Activated T-helper 17 cell treated with anti-CD3 and anti-CD28 coated beads, Interleukin-2, amount 50 U/mL, for 72 hours (primary cell): ENCODE measurements at regions not wholly inside any gene's neighbourhood (a gene's known extent, or its start where the extent isn't known, plus 50 kb on each side); places are given as distances from the start of the nearest gene placed in this dataset.

Experiments
- ATAC-seq: fragments of 150-1000 bp; cut with Tn5 transposase; replicated peaks from 2 replicates; pipeline ENCODE4 v1.10.0; 2021; ENCODE audit warnings: mild to moderate bottlenecking, moderate library complexity
- H3K27ac Mint-ChIP-seq: one replicate; pipeline ENCODE4 v1.8.0; 2022; ENCODE audit warnings: mixed read lengths
- H3K27me3 Mint-ChIP-seq: one replicate; pipeline ENCODE4 v1.8.0; 2022; ENCODE audit warnings: mixed read lengths
- H3K36me3 Mint-ChIP-seq: one replicate; pipeline ENCODE4 v1.8.0; 2022; ENCODE audit warnings: low read depth, mild to moderate bottlenecking, mixed read lengths
- H3K4me1 Mint-ChIP-seq: one replicate; pipeline ENCODE4 v1.8.0; 2022; ENCODE audit warnings: mixed read lengths
- H3K4me3 Mint-ChIP-seq: one replicate; pipeline ENCODE4 v1.8.0; 2022; ENCODE audit warnings: mild to moderate bottlenecking, mixed read lengths
- H3K9me3 Mint-ChIP-seq: one replicate; pipeline ENCODE4 v1.8.0; 2022; ENCODE audit warnings: mixed read lengths

GRCh38 chr20:61024390-61024789 is 227.7 kb upstream of the CDH4 start:
- H3K4me3 Mint-ChIP-seq: no peak overlapping the region
- H3K27ac Mint-ChIP-seq: no peak overlapping the region
- H3K36me3 Mint-ChIP-seq: no peaks in the 10 kb centered on the region
- H3K27me3 Mint-ChIP-seq: no peaks in the 10 kb centered on the region
- no peaks in the 10 kb centered on the region for H3K9me3 Mint-ChIP-seq
- ATAC-seq: no peak
- no peaks in the 10 kb centered on the region for H3K4me1 Mint-ChIP-seq

- no peaks in the 10 kb centered on the region for H3K4me1 Mint-ChIP-seq
- H3K27me3 Mint-ChIP-seq: no peaks in the 10 kb centered on the region
- no peak overlapping the region for H3K27ac Mint-ChIP-seq
- no peaks in the 10 kb centered on the region for H3K9me3 Mint-ChIP-seq
- H3K36me3 Mint-ChIP-seq: no peaks in the 10 kb centered on the region
- H3K4me3 Mint-ChIP-seq: no peak overlapping the region
- no peak for ATAC-seq
Observed at GRCh38 chr20:61025536-61025935, 226.5 kb upstream of the CDH4 start.

GRCh38 chr20:61026173-61026572 is 225.9 kb upstream of the CDH4 start:
- ATAC-seq: no peak
- no peak overlapping the region for H3K4me3 Mint-ChIP-seq
- no peaks in the 10 kb centered on the region for H3K9me3 Mint-ChIP-seq
- no peaks in the 10 kb centered on the region for H3K4me1 Mint-ChIP-seq
- no peaks in the 10 kb centered on the region for H3K27me3 Mint-ChIP-seq
- H3K27ac Mint-ChIP-seq: no peak overlapping the region
- no peaks in the 10 kb centered on the region for H3K36me3 Mint-ChIP-seq

- H3K27ac Mint-ChIP-seq: no peak overlapping the region
- no peaks in the 10 kb centered on the region for H3K4me1 Mint-ChIP-seq
- H3K27me3 Mint-ChIP-seq: no peaks in the 10 kb centered on the region
- H3K9me3 Mint-ChIP-seq: no peaks in the 10 kb centered on the region
- ATAC-seq: no peak
- no peaks in the 10 kb centered on the region for H3K36me3 Mint-ChIP-seq
- no peak overlapping the region for H3K4me3 Mint-ChIP-seq
Observed at GRCh38 chr20:61026731-61027130, 225.3 kb upstream of the CDH4 start.

GRCh38 chr20:61027218-61027617 is 224.8 kb upstream of the CDH4 start:
- no peak for ATAC-seq
- Mint-ChIP-seq H3K4me3 (no peak overlapping the region), H3K4me1 (no peaks in the 10 kb centered on the region), H3K9me3 (no peaks in the 10 kb centered on the region), H3K36me3 (no peaks in the 10 kb centered on the region), H3K27ac (no peak overlapping the region), H3K27me3 (no peaks in the 10 kb centered on the region)

- Mint-ChIP-seq H3K9me3 (no peaks in the 10 kb centered on the region), H3K27ac (no peak overlapping the region), H3K36me3 (no peaks in the 10 kb centered on the region), H3K4me3 (no peak overlapping the region), H3K27me3 (no peaks in the 10 kb centered on the region), H3K4me1 (no peaks in the 10 kb centered on the region)
- no peak for ATAC-seq
Observed at GRCh38 chr20:61030130-61030529, 221.9 kb upstream of the CDH4 start.

GRCh38 chr20:61031101-61031830 is 220.8 kb upstream of the CDH4 start:
- no peaks in the 10 kb centered on the region for H3K27me3 Mint-ChIP-seq
- ATAC-seq: no peak
- no peaks in the 10 kb centered on the region for H3K9me3 Mint-ChIP-seq
- H3K4me3 Mint-ChIP-seq: no peak overlapping the region
- H3K4me1 Mint-ChIP-seq: no peaks in the 10 kb centered on the region
- no peaks in the 10 kb centered on the region for H3K36me3 Mint-ChIP-seq
- no peak overlapping the region for H3K27ac Mint-ChIP-seq

- Mint-ChIP-seq H3K4me3 (no peak overlapping the region), H3K27me3 (no peaks in the 10 kb centered on the region), H3K9me3 (peaks cover 8% of the 10 kb centered on the region), H3K36me3 (no peaks in the 10 kb centered on the region), H3K27ac (no peak overlapping the region), H3K4me1 (no peaks in the 10 kb centered on the region)
- no peak for ATAC-seq
Observed at GRCh38 chr20:61037498-61037897, 214.6 kb upstream of the CDH4 start.

GRCh38 chr20:61041481-61041880 is 210.6 kb upstream of the CDH4 start:
- Mint-ChIP-seq H3K9me3 (peaks cover 7% of the 10 kb centered on the region), H3K4me1 (no peaks in the 10 kb centered on the region), H3K27me3 (peaks cover 4% of the 10 kb centered on the region), H3K27ac (no peak overlapping the region), H3K4me3 (no peak overlapping the region), H3K36me3 (no peaks in the 10 kb centered on the region)
- ATAC-seq: no peak

GRCh38 chr20:61042506-61043385 is 209.3 kb upstream of the CDH4 start:
- peaks cover 4% of the 10 kb centered on the region for H3K27me3 Mint-ChIP-seq
- no peak for ATAC-seq
- no peak overlapping the region for H3K27ac Mint-ChIP-seq
- no peaks in the 10 kb centered on the region for H3K4me1 Mint-ChIP-seq
- no peak overlapping the region for H3K4me3 Mint-ChIP-seq
- H3K36me3 Mint-ChIP-seq: no peaks in the 10 kb centered on the region
- peaks cover under 1% of the 10 kb centered on the region for H3K9me3 Mint-ChIP-seq

GRCh38 chr20:61043681-61044080 is 208.4 kb upstream of the CDH4 start:
- no peak for ATAC-seq
- no peak overlapping the region for H3K4me3 Mint-ChIP-seq
- H3K27me3 Mint-ChIP-seq: peaks cover 4% of the 10 kb centered on the region

GRCh38 chr20:61044499-61044898 is 207.6 kb upstream of the CDH4 start:
- H3K4me3 Mint-ChIP-seq: no peak overlapping the region
- peaks cover 4% of the 10 kb centered on the region for H3K27me3 Mint-ChIP-seq
- ATAC-seq: no peak

More at GRCh38 chr20:61043681-61044080, 208.4 kb upstream of the CDH4 start:
- Mint-ChIP-seq H3K27ac (no peak overlapping the region), H3K9me3 (no peaks in the 10 kb centered on the region), H3K4me1 (no peaks in the 10 kb centered on the region), H3K36me3 (no peaks in the 10 kb centered on the region)

GRCh38 chr20:61045091-61045490 is 207.0 kb upstream of the CDH4 start:
- Mint-ChIP-seq H3K4me3 (no peak overlapping the region), H3K36me3 (no peaks in the 10 kb centered on the region), H3K4me1 (no peaks in the 10 kb centered on the region), H3K9me3 (no peaks in the 10 kb centered on the region), H3K27ac (no peak overlapping the region), H3K27me3 (peaks cover 4% of the 10 kb centered on the region)
- no peak for ATAC-seq

More at GRCh38 chr20:61044499-61044898, 207.6 kb upstream of the CDH4 start:
- Mint-ChIP-seq H3K4me1 (no peaks in the 10 kb centered on the region), H3K27ac (no peak overlapping the region), H3K36me3 (no peaks in the 10 kb centered on the region), H3K9me3 (no peaks in the 10 kb centered on the region)

GRCh38 chr20:61045876-61046585 is 206.0 kb upstream of the CDH4 start:
- Mint-ChIP-seq H3K9me3 (no peaks in the 10 kb centered on the region), H3K36me3 (no peaks in the 10 kb centered on the region), H3K27me3 (peaks cover 4% of the 10 kb centered on the region), H3K4me3 (no peak overlapping the region), H3K4me1 (no peaks in the 10 kb centered on the region), H3K27ac (no peak overlapping the region)
- ATAC-seq: no peak
